ENCODE measurements at regions not wholly inside any gene's neighbourhood (a gene's known extent, or its start where the extent isn't known, plus 50 kb on each side); places are given as distances from the start of the nearest gene placed in this dataset.

DNA sequence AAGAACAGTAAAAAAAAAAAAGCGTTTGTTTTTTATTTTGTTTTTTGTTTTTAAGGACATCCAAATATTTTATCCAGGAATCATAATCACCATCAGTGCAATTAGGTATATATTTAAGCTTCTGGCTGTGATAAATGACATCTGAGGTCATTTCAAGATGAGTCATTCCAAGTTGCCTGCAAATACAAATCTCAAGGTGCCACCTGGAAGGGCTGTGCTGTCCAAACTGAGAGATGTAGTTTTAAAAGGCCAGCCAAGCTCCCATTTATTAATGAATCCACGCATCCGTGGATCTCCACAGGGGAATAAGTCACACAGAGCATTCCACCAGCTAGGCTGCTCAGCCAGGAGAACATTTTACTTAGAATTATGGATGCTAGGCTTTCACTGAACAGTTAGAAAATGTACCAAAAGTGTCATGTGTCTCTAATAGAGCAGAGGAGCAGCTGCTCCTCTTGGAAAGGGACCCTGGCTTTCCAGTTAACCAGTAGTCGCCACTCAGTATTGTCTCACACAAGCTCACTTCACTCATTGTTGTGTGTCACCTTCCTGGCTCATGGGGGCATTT is 1151.4 kb upstream of the TMEM132C start:
- TF ChIP-seq, protein P1, sequence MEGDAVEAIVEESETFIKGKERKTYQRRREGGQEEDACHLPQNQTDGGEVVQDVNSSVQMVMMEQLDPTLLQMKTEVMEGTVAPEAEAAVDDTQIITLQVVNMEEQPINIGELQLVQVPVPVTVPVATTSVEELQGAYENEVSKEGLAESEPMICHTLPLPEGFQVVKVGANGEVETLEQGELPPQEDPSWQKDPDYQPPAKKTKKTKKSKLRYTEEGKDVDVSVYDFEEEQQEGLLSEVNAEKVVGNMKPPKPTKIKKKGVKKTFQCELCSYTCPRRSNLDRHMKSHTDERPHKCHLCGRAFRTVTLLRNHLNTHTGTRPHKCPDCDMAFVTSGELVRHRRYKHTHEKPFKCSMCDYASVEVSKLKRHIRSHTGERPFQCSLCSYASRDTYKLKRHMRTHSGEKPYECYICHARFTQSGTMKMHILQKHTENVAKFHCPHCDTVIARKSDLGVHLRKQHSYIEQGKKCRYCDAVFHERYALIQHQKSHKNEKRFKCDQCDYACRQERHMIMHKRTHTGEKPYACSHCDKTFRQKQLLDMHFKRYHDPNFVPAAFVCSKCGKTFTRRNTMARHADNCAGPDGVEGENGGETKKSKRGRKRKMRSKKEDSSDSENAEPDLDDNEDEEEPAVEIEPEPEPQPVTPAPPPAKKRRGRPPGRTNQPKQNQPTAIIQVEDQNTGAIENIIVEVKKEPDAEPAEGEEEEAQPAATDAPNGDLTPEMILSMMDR (IDR thresholded peaks at IDR 0.05): no peak
- Mint-ChIP-seq H3K4me1 (ENCODE audit: low read depth) (no peaks in the 10 kb centered on the region), H3K36me3 (ENCODE audit: low read depth) (no peaks in the 10 kb centered on the region), H3K27me3 (ENCODE audit: insufficient read depth) (no peaks in the 10 kb centered on the region), H3K9me3 (no peaks in the 10 kb centered on the region), H3K27ac (no peak overlapping the region), H3K4me3 (no peak overlapping the region)
- DNase-seq: no peak

DNA sequence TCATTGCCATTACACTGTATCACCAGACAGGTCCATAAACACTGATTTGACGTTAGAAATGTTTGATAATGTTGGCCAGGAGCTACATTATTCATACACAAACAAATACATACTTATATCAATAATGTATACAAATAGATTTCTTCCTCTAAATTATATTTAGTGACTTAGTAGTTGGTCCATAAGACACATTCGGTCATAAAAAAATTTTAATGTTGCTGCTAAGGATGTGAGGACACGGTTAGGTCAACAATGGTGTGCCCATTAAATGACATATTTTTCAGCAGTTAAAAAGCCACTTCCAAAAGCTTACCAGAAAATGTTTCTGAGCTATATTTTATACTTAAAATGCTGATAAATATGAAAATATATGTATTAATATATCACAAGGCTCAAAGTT is 1148.7 kb upstream of the TMEM132C start:
- H3K27ac Mint-ChIP-seq: no peak overlapping the region
- TF ChIP-seq, protein P1 (IDR thresholded peaks at IDR 0.05): no peak
- H3K4me3 Mint-ChIP-seq: no peak overlapping the region
- no peak for DNase-seq
- H3K4me1 Mint-ChIP-seq (ENCODE audit: low read depth): no peaks in the 10 kb centered on the region
- no peaks in the 10 kb centered on the region for H3K9me3 Mint-ChIP-seq
- H3K36me3 Mint-ChIP-seq (ENCODE audit: low read depth): no peaks in the 10 kb centered on the region
- no peaks in the 10 kb centered on the region; the same call in 1 of the 2 replicates for H3K27me3 Mint-ChIP-seq (ENCODE audit: insufficient read depth)

DNA sequence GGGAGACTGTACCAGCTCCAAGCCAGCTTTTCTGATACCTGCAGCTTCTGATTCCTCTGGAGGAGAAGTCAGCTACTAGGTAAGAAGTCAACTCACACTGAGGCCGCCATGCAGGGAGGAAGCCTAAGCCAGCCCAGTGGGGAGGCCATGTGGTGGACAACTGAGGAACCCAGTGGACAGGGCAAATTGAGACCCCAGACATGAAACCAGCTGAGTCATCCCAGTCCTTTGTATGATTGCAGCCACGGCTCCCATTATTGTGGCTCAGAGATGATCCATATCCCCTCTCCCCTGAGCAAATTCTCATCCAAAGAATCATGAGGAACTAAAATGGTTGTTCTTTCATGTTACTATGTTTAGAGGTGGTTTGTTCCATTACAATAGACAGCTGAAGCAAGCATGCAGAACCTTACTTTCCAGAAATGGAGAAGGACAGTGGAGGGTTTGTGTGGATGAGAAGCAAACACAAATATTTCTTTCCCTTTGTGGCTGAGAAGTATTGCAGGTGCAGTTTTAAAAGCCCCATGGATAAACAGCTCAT is 1147.3 kb upstream of the TMEM132C start:
- no peak overlapping the region for H3K27ac Mint-ChIP-seq
- H3K9me3 Mint-ChIP-seq: no peaks in the 10 kb centered on the region
- no peak for DNase-seq
- H3K4me3 Mint-ChIP-seq: no peak overlapping the region
- no peaks in the 10 kb centered on the region for H3K4me1 Mint-ChIP-seq (ENCODE audit: low read depth)
- TF ChIP-seq, protein P1 (IDR thresholded peaks at IDR 0.05): no peak
- H3K36me3 Mint-ChIP-seq (ENCODE audit: low read depth): no peaks in the 10 kb centered on the region
- H3K27me3 Mint-ChIP-seq (ENCODE audit: insufficient read depth): no peaks in the 10 kb centered on the region; the same call in 1 of the 2 replicates

DNA sequence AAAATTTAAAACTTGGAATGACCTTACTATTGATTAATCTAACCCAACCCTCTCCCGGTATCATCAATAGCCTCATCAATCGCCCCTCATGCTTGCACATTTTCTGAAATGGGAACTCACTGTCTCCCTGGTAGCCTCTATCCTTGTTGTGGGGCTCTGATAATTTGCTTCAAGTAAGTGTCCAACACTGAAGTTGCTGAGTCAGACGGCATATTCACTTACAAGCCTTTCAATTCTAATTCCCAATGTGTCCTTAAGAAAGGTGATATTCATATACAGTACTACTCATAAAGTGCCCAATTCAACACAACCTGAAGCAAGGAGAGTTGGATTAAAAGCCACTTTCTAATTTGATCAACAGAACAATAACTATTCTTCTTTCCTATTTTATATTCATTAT is 1146.1 kb upstream of the TMEM132C start:
- Mint-ChIP-seq H3K27me3 (ENCODE audit: insufficient read depth) (no peaks in the 10 kb centered on the region; the same call in 1 of the 2 replicates), H3K36me3 (ENCODE audit: low read depth) (no peaks in the 10 kb centered on the region), H3K4me1 (ENCODE audit: low read depth) (peaks cover 5% of the 10 kb centered on the region), H3K27ac (no peak overlapping the region), H3K9me3 (no peaks in the 10 kb centered on the region), H3K4me3 (no peak overlapping the region)
- TF ChIP-seq, protein P1 (IDR thresholded peaks at IDR 0.05): no peak
- no peak for DNase-seq

DNA sequence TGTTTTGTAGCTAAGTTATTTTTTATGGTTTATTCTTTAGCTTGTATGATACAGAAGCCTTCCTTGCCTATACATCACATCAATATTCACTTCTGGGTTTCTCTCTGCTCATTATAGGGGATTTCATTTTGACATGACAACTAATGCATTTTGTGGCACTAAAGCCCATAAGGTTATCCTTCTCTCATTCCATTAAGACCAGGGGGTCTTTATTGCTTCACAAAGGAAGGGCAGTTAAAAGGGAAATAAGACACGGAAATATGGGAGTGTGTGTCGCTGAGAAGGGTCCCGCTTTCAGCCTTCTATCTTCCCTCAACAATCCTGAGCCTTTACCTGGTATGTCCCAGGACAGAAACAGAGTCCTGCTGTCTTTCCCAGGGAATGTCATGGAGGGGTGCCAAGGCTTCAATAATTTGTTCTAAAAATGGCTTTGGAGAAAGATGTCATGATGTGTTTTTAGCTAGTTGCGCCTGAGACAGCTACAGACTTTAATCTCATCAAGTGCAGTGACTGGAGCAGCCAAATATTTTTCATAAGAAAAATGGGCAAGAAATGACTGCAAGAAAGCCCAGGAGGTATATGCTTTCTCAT is 1145.4 kb upstream of the TMEM132C start:
- no peak for DNase-seq
- H3K27me3 Mint-ChIP-seq (ENCODE audit: insufficient read depth): no peaks in the 10 kb centered on the region; the same call in 1 of the 2 replicates

More for the DNA sequence above, 1145.4 kb upstream of the TMEM132C start:
- Mint-ChIP-seq H3K4me1 (ENCODE audit: low read depth) (peaks cover 13% of the 10 kb centered on the region), H3K36me3 (ENCODE audit: low read depth) (no peaks in the 10 kb centered on the region), H3K4me3 (no peak overlapping the region), H3K9me3 (no peaks in the 10 kb centered on the region), H3K27ac (no peak overlapping the region)
- TF ChIP-seq, protein P1 (IDR thresholded peaks at IDR 0.05): no peak
